Ovary (tissue), 7 donors: ENCODE measurements at regions not wholly inside any gene's neighbourhood (a gene's known extent, or its start where the extent isn't known, plus 50 kb on each side); places are given as distances from the start of the nearest gene placed in this dataset.

ENCODE experiments used
- DNase-seq, 5 donors: peaks; one replicate each; pipeline ENCODE4 v3.0.0-alpha.2; 2019 to 2020
- H3K27ac ChIP-seq, 2 donors: fragments of 200-600 bp; one replicate each; pipeline versions ENCODE4 v1.5.1 to v1.8.0; 2019 to 2022
- H3K27me3 ChIP-seq: fragments of 200-600 bp; one replicate; pipeline ENCODE4 v1.8.0; 2022
- H3K36me3 ChIP-seq: fragments of 200-600 bp; sonication (generic); one replicate; pipeline ENCODE4 v1.5.1; 2019
- H3K4me1 ChIP-seq: one replicate; pipeline ENCODE4 v1.8.1; 2013; ENCODE audit warnings: mild to moderate bottlenecking, moderate library complexity; ENCODE audit not compliant: insufficient read depth
- H3K4me3 ChIP-seq: fragments of 200-600 bp; sonication (generic); one replicate; pipeline ENCODE4 v1.5.1; 2017
- H3K9me3 ChIP-seq, 2 donors: fragments of 200-600 bp in 1 of 2; sonication (generic) in 1 of 2; one replicate each; pipeline versions ENCODE4 v1.5.1 to v1.8.1; 2013 to 2019; ENCODE audit warnings: mild to moderate bottlenecking in 1 of 2, moderate library complexity in 1 of 2
- EP300 ChIP-seq: sonication (generic); formaldehyde crosslinking; IDR thresholded peaks from one replicate; pipeline ENCODE4 v1.6.1; 2017; ENCODE audit warnings: antibody characterized with exemption
- POLR2A ChIP-seq: fragments of 450-650 bp; IDR thresholded peaks from one replicate; pipeline ENCODE4 v1.6.1; 2017; ENCODE audit warnings: antibody characterized with exemption, mild to moderate bottlenecking, moderate library complexity
- WGBS, 3 donors: extraction: QIAGEN DNeasy Blood & Tissue Kit in 1 of 3; methylation state at CpG; one replicate each; pipeline versions ENCODE4 v1.1.5 to v1.1.7; 2013 to 2017; 5-methylcytosine and 5-hydroxymethylcytosine counted together
- intact Hi-C, 4 donors: fragments of 100-400 bp; cut with DNase I; formaldehyde crosslinking; loops; one replicate each; pipeline versions ENCODE4 v1.11.0 to v1.15.1; 2022 to 2023
- TF ChIP-seq, protein P1 (sequence below), 3 donors: fragments of 450-650 bp in 2 of 3; fragments of 200-600 bp in 1 of 3; IDR thresholded peaks; one replicate each; pipeline versions ENCODE4 v1.5.1 to v1.8.0; 2016 to 2022; ENCODE audit warnings: antibody characterized with exemption in 3 of 3, mild to moderate bottlenecking in 1 of 3
- donor health status: DM: no; HTN: no; CAD: no; lungs with moderate emphysema.
- donor health status: DM: no; HTN: no; CAD: no.
- donor health status: Bipolar disorder and iron deficiency.
- donor health status: DM: no; HTN: no; CAD: no.
- donor health status: DM: yes; HTN: yes; CAD: no.

DNA sequence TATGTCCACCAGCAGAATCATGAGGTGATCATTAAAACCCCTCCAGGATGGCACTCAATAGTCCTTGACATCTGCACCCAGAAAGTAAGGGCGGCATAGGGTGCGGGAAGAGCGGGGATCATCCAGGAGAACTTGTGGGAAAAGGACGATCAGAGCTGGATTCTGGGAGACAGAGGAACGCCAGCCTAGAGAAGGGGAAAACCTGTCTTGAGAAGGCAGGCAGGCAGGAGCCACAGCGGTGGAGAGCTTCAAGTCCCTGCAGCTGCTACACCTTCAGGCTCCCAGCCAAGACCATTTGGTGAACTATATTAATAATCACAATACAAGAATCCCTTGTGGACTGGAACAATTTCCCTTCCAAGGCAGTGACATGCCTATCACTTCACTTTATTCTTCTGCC is 134.3 kb downstream of the BUD13 start:
- Histone ChIP-seq H3K27ac (no peak overlapping the region), H3K27me3 (no peaks in the 10 kb centered on the region), H3K36me3 (no peaks in the 10 kb centered on the region), H3K9me3 (no peaks in the 10 kb centered on the region), H3K4me1 (no peaks in the 10 kb centered on the region), H3K4me3 (no peak overlapping the region)
- DNase-seq: no peak
- intact Hi-C loops: no loop called here
- TF ChIP-seq EP300 (no peak), POLR2A (no peak)
- TF ChIP-seq, protein P1, sequence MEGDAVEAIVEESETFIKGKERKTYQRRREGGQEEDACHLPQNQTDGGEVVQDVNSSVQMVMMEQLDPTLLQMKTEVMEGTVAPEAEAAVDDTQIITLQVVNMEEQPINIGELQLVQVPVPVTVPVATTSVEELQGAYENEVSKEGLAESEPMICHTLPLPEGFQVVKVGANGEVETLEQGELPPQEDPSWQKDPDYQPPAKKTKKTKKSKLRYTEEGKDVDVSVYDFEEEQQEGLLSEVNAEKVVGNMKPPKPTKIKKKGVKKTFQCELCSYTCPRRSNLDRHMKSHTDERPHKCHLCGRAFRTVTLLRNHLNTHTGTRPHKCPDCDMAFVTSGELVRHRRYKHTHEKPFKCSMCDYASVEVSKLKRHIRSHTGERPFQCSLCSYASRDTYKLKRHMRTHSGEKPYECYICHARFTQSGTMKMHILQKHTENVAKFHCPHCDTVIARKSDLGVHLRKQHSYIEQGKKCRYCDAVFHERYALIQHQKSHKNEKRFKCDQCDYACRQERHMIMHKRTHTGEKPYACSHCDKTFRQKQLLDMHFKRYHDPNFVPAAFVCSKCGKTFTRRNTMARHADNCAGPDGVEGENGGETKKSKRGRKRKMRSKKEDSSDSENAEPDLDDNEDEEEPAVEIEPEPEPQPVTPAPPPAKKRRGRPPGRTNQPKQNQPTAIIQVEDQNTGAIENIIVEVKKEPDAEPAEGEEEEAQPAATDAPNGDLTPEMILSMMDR (IDR thresholded peaks at IDR 0.05): no peak
- 79 to 87% (median 84%) methylated on average over 6 of the region's 6 CpGs for WGBS, 3 donors

DNA sequence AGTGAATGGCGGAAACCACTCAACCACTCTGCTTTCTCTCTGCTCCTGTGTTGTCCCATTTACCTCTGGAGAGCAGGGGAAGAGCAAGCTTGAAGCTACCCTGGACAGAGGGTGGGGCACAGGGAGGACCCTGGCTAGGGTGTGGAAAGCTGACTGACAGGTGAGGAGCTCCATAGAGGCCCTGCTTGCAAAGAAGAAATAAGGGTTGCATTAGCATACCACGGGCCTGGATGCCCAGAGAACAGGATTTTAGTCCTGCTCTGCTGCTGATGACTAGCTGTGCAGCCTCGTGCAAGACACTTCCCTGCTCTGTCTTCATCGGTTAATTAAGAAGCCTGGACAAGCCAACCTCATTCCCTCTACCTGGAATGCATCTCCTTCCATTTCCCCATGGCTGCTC is 135.0 kb downstream of the BUD13 start:
- no peak overlapping the region for H3K27ac ChIP-seq
- H3K9me3 ChIP-seq: no peaks in the 10 kb centered on the region
- H3K36me3 ChIP-seq: no peaks in the 10 kb centered on the region
- TF ChIP-seq POLR2A (no peak), EP300 (no peak)
- TF ChIP-seq, protein P1 (IDR thresholded peaks at IDR 0.05): no peak
- no peaks in the 10 kb centered on the region for H3K27me3 ChIP-seq
- DNase-seq: no peak
- intact Hi-C loops: no loop called here
- 76 to 80% (median 79%) methylated on average over 4 of the region's 4 CpGs for WGBS, 3 donors
- no peak overlapping the region for H3K4me3 ChIP-seq
- H3K4me1 ChIP-seq: no peaks in the 10 kb centered on the region

DNA sequence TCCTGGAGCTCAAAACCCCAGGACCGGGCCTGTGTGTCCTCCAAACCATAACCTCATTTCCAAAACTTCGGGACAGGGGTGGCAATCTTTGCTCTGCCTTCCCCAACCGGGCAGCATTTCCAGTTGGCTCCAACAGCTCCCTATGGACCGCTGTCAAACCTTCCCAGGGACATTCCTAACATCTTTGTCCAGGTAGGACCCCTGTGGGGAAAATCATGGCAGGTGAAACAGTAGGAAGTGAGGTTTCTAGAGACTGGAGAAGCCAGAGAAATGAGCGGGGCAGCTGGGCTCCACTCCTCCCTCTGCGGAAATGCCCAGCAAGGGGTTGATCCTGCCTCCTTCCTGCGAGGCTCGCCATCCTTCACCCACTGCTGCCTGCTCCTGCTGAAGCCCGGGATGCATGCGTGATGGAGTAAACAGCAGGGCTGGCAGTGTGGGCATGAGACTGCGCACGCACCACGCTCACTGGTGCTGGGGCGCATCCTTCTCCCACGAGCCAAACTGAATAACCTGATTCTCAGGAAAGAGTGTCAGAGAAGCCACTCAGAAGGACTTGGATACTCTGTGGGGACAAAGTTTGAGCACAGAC is 136.4 kb downstream of the BUD13 start:
- no peak overlapping the region for H3K4me3 ChIP-seq
- no peaks in the 10 kb centered on the region for H3K27me3 ChIP-seq
- intact Hi-C loops: no loop called here
- no peaks in the 10 kb centered on the region for H3K9me3 ChIP-seq
- H3K4me1 ChIP-seq: no peaks in the 10 kb centered on the region
- H3K36me3 ChIP-seq: no peaks in the 10 kb centered on the region
- 82 to 85% (median 84%) methylated on average over 15 of the region's 15 CpGs for WGBS, 3 donors
- no peak for DNase-seq
- no peak overlapping the region for H3K27ac ChIP-seq
- TF ChIP-seq POLR2A (no peak), EP300 (no peak)
- TF ChIP-seq, protein P1 (IDR thresholded peaks at IDR 0.05): no peak

DNA sequence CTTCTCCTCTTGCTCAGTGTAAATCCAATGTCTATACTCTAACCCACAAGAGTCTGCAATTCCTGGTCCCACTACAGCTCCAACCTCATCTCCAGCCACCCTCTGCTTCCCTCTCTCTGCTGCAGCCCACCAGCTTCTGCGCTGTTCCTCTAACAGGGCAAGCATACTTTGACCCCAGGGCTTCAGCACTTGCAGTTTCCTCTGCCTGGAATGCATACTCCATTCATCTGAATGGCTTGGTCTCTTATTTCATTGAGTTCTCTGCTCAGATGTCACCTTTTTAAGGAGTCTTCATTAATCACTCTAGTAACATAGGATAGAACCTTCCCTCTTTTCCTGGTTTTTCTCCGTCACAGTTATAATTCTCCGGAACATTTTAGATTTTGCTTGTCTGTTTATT is 141.6 kb downstream of the BUD13 start:
- no peaks in the 10 kb centered on the region for H3K36me3 ChIP-seq
- TF ChIP-seq EP300 (no peak), POLR2A (no peak)
- TF ChIP-seq, protein P1 (IDR thresholded peaks at IDR 0.05): no peak
- no peak overlapping the region for H3K27ac ChIP-seq
- H3K27me3 ChIP-seq: no peaks in the 10 kb centered on the region
- intact Hi-C loops: no loop called here
- H3K4me1 ChIP-seq: no peaks in the 10 kb centered on the region
- no peak for DNase-seq
- no peaks in the 10 kb centered on the region for H3K9me3 ChIP-seq
- WGBS, 3 donors: 61 to 86% (median 79%) methylated on average over 3 of the region's 3 CpGs
- no peak overlapping the region for H3K4me3 ChIP-seq
